MG63 (cell line): ENCODE measurements at regions not wholly inside any gene's neighbourhood (a gene's known extent, or its start where the extent isn't known, plus 50 kb on each side); places are given as distances from the start of the nearest gene placed in this dataset.
A peak's percentile ranks its signal among the peaks of the same experiment; 100 is the strongest.
"Not testable (repeated sequence)": the region's sequence is repeated elsewhere in the genome, so short reads cannot be mapped to it uniquely, and the experiment has no call there.

Source experiments
- DNase-seq: peaks from one replicate; pipeline ENCODE4 v3.0.0-alpha.2; 2020
- H3K27me3 ChIP-seq: fragments of 250-450 bp; sonication (Bioruptor Pico); 2 replicates; pipeline ENCODE4 v1.5.1; 2020; ENCODE audit warnings: mild to moderate bottlenecking, moderate library complexity
- H3K36me3 ChIP-seq: fragments of 250-450 bp; sonication (Bioruptor Pico); 2 replicates; pipeline ENCODE4 v1.5.1; 2020; ENCODE audit warnings: mild to moderate bottlenecking, moderate library complexity
- H3K4me3 ChIP-seq: fragments of 250-450 bp; sonication (Bioruptor Pico); 2 replicates; pipeline ENCODE4 v1.5.1; 2020; ENCODE audit warnings: mild to moderate bottlenecking, moderate library complexity
- H3K9me3 ChIP-seq: fragments of 250-450 bp; sonication (Bioruptor Pico); 2 replicates; pipeline ENCODE4 v1.5.1; 2020; ENCODE audit warnings: mild to moderate bottlenecking, moderate library complexity

DNA sequence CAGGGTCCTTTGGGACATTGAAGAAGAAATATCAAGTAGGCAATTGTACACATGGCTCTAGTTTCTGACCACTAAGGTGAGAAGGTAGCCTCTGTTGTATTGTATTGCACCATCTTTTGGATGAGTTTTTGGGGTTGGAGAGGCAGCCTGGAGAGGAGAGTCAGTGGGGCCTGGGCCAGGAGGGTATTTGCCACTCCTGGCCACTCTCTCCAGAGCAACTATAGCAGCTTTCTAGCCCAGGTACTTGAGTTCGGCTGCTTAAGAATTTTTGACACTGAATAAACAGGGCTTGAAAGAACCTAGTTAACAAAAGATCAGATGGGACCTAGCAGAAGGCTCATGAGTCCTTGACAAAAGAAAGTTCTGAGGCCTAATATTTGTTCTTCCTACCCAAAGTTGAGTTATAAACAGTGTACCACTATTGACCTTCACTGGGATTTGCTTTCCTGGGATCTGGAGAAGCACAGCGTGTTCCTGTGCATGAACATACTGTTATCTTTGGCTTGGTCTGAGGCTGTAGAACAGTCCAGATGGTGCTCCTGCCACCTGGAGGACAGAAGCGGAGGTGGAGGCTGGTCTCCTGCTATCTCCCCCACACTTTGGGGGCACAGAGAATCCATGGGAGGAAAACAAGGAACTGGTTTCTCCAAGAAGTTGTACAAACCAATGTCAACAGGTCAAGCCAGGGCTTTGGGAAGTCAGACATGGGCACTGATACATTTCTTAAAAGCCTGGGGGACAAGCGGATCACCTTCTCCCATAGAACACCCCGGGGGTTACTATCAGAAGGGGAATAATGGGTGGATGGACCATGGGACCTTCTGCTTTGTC lies 110.4 kb upstream of the LIFR start:
- H3K36me3 ChIP-seq = no peaks in the 10 kb centered on the region
- no peaks in the 10 kb centered on the region for H3K9me3 ChIP-seq
- DNase-seq = peak; percentile 8
- no peak overlapping the region for H3K4me3 ChIP-seq
- H3K27me3 ChIP-seq = no peaks in the 10 kb centered on the region

DNA sequence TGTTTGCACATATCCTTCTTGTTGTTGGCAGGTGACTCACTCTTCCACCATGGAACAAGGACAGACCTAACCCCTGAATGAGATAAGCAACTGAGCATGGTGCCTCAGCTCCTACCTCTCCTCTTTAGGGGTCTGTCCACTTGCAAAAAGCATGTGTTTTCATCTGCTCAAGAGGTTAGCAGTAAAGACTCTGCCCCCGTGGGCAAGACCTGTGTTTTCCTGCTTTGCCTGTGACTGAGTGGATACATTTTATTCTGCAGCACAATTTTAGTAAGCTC lies 111.0 kb upstream of the LIFR start:
- Histone ChIP-seq H3K4me3 (no peak overlapping the region), H3K36me3 (no peaks in the 10 kb centered on the region), H3K27me3 (no peaks in the 10 kb centered on the region), H3K9me3 (no peaks in the 10 kb centered on the region)
- DNase-seq = no peak

DNA sequence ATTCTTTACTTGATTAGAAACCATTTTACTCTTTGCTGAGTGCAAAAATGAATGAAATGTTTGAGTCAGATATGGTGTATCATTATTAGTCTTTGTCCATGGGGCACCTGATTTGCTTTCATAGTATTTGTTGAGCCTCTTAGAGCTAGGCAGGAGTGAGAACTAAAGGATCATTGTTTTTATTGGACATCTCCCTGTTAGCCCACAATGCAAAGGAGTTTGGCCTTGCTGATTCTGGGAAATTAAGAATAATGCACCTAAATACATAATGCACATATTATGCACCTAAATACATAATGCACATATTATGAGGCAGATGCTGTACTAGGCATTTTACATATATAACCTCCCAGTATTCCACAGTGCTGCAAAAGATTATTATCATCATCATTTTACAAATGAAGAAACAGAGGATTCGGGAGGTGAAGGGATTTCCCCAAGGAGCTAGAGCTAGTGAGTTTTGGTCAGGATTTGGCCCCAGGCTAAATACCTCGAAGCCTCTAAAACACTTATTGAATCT lies 113.0 kb upstream of the LIFR start:
- Histone ChIP-seq H3K9me3 (no peaks in the 10 kb centered on the region), H3K4me3 (no peak overlapping the region), H3K36me3 (no peaks in the 10 kb centered on the region), H3K27me3 (no peaks in the 10 kb centered on the region)
- no peak for DNase-seq

DNA sequence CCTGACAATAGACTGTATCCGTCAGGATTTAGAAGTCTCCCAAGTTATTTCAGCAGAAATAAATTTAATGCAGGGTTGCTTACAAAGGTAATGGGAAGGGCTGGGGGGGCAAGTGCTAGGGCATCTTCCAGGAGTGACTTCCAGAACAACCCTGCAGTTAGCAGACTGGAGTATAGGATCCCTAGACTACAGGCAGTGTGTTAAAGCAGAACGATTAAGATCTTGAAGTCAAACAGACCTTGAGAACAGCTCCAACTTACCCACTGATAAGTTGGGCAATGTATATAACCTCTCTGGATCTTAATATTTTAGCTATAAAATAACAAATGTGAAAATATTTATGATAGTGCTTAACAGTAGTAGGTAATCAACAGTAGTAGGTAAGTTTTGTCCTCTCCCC lies 113.6 kb upstream of the LIFR start:
- DNase-seq = no peak
- Histone ChIP-seq H3K36me3 (no peaks in the 10 kb centered on the region), H3K4me3 (no peak overlapping the region), H3K9me3 (no peaks in the 10 kb centered on the region), H3K27me3 (no peaks in the 10 kb centered on the region)

DNA sequence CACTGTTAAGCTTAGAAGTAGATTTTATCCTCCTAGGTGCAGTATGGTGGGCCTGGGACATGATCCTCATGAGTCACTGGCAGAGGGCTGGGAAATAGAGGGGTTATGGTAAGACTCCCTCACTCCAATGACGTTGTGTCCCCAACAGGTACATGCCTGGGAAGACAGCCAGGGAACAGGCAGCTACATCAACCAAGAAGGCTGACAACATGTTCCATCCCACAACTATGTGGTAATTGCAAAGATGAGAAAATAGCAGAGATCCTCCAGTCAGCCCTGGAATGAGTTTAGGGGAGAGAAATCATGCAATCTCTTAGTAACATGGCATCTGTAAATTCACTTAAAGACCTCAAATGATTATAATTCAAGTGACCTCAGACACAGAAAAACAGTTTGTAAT lies 114.4 kb upstream of the LIFR start:
- DNase-seq = no peak
- Histone ChIP-seq H3K4me3 (no peak overlapping the region), H3K9me3 (no peaks in the 10 kb centered on the region), H3K27me3 (no peaks in the 10 kb centered on the region), H3K36me3 (no peaks in the 10 kb centered on the region)

DNA sequence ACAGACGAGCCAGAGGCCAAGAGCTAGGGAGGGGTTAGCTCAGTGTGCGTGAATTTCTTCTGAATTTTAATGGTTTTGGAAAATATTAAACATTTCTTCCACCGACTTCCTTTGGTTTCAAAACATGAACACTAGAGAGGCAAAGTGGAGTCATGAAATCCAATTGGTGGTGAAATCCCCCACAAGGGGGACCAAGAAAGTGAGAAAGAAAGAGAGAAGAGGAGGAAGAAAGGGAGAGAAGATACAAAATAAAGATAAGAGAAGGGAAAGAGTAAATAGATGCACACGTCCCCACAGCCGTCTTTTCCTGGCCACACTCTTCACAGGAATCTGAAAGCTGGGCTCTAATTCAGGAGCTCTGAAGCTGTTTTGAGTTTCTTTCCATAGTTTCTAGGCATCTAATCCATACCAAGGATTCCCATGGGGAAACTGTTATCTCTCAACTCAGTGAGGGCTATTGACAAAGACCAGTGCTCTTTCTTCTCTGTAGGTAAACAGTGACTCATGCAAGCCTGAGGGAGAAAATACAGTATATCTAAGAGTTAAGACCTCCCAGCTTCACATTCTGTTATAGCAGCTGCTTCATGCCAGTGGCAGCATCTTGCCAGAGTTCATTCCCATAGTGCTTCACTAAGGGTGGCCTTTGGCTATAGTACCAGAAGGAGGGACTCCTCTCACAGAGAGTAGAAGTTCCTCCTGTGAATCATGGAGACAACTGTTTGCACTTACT lies 115.8 kb upstream of the LIFR start:
- no peak for DNase-seq
- Histone ChIP-seq H3K27me3 (no peaks in the 10 kb centered on the region), H3K4me3 (no peak overlapping the region), H3K9me3 (no peaks in the 10 kb centered on the region), H3K36me3 (no peaks in the 10 kb centered on the region)

DNA sequence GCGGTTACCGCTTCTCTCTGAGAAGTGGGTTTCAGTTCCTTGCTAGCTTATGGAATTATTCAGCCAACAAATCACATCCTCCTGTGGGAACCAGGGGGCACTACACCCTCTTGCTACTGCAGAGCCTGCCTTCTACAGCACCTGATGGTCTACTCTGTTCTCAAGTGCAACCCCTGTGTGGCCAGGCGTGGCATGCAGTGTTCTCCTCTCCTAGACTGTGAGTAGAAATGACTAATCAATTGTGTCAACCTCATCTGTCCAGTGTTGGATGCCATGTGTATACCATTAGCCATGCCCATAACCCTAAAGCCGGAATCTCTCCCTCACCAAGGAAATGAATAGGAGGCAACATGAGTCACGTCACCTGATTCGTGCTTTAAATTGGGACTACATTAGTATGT lies 117.2 kb upstream of the LIFR start:
- Histone ChIP-seq H3K4me3 (no peak overlapping the region), H3K36me3 (no peaks in the 10 kb centered on the region), H3K9me3 (no peaks in the 10 kb centered on the region), H3K27me3 (no peaks in the 10 kb centered on the region)
- DNase-seq = no peak

DNA sequence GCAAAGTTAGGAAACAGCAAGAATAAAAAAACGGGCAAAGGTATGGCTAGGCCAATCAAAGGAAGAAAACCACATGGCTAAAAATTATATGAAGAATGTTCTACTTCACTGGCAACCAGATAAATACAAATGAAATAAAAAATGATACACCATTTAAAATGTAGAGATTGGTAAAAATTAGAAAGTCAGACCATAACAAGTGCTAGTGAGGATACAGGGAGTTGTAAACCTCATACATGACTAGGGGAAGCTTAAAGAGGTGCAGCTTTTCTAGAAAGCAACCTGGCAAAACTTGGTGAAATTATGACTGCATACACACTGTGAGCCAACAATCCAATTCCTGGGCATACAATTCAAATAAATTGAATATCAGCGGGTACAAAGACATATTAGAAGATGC lies 119.0 kb upstream of the LIFR start:
- no peak for DNase-seq
- Histone ChIP-seq H3K4me3 (no peak overlapping the region), H3K9me3 (no peaks in the 10 kb centered on the region), H3K27me3 (no peaks in the 10 kb centered on the region), H3K36me3 (no peaks in the 10 kb centered on the region)

DNA sequence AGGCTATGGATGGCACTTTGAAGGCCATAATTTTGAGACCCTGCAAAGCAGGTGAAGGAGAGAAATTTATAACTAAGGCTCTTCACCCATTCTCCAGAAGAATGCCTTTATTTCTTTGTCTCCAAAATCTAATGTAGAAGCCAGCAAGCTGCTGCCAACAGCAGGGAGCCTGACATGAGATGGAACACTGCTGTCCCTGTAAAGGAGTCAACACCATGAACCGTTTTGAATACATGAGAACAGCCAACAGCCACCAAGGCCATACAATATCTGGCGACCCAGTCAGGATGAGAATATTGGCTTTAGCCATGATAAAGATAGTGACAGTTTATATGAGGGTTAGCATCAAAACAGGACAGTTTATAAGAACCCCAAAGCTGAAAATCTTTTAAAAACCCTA lies 121.2 kb upstream of the LIFR start:
- no peaks in the 10 kb centered on the region for H3K9me3 ChIP-seq
- no peaks in the 10 kb centered on the region for H3K27me3 ChIP-seq
- no peaks in the 10 kb centered on the region for H3K36me3 ChIP-seq
- DNase-seq = no peak
- H3K4me3 ChIP-seq = no peak overlapping the region

DNA sequence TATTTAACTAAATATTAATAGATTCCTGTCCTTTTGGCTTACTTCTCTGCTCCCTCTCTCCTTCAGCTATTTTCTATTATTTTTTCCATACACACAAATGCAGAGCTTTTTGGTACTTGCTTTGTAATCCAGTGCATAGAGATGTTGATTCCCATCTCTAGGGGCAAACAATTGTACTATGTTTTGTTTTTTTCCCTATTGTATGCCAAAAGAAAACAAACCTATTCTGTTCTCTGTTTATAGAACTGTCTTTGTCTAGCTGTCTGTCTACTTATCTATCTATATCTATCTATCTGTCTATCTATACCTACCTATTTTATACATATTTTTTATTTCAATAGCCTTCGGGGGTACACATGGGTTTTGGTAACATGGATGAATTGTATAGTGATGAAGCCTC lies 121.6 kb upstream of the LIFR start:
- no peaks in the 10 kb centered on the region for H3K9me3 ChIP-seq
- no peaks in the 10 kb centered on the region for H3K27me3 ChIP-seq
- no peaks in the 10 kb centered on the region for H3K36me3 ChIP-seq
- H3K4me3 ChIP-seq = no peak overlapping the region
- no peak for DNase-seq

DNA sequence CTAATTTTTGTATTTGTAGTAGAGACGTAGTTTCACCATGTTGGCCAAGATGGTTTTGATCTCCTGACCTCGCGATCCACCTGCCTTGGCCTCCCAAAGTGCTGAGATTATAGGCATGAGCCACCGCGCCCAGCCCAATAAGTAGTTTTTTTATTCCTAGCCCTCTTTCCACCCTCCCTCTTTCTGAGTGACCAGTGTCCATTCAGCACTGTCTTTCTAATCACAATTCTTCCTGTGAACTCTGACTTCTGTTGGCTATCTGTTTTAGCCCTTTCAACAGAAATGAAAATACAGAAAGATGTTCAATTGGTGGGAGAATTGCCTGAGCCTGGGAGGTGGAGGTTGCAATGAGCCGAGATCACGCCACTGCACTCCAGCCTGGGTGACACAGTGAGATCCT lies 122.3 kb upstream of the LIFR start:
- not testable (repeated sequence) for H3K27me3 ChIP-seq, H3K9me3 ChIP-seq, H3K4me3 ChIP-seq, H3K36me3 ChIP-seq, DNase-seq

DNA sequence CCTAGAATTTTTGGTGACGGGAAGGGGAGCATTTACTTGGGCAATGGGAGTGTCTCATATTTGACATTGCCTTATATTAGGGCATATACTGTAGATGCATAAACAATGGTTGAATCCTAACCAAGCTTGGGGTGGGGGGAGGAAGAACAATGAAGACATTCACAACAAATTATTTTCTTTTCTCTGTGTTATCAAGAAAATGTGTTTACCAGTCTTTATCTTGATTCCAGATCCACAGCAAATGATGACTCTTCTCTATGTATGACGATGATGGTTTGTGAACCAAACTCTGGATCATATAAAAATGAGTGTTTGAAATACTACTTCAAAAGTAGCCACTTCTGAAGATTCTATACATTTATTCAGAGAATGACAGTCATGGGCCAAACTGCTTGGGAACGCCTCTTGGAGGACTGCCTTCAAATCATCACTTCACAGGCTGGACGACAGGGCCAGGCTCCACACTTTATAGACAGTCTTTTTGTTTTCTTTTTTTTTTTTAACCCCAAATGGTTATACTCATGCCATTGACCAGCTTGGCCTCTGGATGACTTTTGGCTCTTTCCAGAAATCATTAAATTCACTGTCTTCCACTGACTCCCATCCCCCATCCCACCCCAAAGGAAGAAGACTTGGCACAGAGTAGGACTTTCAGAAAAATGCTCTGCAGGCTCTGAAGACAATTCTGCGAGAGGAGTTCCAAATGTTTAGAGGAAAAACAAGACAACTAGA lies 123.8 kb upstream of the LIFR start:
- no peaks in the 10 kb centered on the region for H3K36me3 ChIP-seq
- no peak for DNase-seq
- no peaks in the 10 kb centered on the region for H3K27me3 ChIP-seq
- no peaks in the 10 kb centered on the region for H3K9me3 ChIP-seq
- no peak overlapping the region for H3K4me3 ChIP-seq

DNA sequence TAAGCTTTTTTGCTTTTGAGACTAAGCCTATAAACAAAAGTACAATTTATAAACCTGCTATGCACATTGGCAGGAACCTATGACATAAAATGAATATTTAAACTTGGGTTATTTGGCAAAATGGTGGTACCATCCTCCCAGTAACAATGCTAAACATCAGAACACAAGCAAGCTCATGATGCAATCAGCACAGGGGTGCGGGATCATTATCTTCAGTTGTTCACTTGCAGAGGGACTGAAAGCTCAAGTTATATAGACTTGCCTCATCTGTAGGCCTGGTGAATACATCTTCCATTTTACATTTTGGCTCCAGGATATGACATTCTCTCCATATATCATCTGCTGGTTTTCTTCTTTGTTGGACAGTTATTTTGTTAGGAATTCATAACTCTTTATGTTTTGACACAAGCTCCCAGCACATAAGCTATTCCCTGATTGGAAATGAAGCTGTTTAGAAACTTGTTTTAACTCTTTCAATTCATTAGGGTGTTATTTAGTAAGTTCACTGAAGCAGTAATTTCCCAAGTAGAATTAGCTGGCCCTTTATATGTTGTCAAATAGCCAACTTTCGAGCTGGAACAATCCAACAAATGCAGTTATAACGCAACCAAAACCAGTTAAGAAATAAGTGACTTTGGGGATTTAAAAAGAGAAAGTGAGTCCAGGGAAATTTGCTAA lies 124.7 kb upstream of the LIFR start:
- Histone ChIP-seq H3K27me3 (no peaks in the 10 kb centered on the region), H3K4me3 (no peak overlapping the region), H3K9me3 (no peaks in the 10 kb centered on the region), H3K36me3 (no peaks in the 10 kb centered on the region)
- no peak for DNase-seq

DNA sequence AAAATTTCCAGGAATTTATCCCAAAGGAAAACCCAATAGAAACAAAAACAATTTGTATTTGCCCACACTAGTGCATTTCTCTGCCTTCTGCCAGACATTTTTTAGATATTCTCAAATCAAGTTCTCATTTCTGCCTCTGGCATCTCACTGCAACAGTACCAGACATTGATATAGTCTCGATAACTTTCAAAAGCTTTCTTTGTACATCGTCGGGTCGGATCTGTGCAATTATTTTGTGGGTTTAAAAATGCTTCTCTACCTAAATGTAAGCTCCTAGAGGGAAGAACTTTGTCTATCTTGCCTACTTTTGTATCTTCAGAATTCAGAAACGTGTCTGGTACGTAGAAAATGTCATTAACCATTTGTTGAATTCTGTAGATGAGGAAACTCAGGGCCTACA lies 125.5 kb upstream of the LIFR start:
- H3K4me3 ChIP-seq = no peak overlapping the region
- no peaks in the 10 kb centered on the region for H3K9me3 ChIP-seq

DNA sequence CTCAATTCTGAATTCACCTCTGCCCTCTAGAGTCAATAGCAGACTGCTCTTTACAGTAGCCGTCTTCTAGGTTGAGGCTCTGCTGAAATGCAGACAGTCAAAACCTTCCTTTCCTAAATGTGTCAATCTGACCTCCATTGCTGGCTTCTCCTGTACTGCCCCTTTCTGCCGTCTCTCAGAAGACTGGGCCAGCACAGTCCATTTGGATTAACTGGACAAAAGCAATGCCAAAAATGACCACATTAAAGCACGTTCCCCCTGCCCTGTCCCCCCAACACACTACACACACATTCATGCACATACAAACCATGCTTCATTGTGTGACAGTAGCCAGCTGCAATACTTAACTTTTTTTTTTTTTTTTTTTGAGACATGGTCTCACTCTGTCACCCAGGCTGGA lies 130.2 kb upstream of the LIFR start:
- no peak for DNase-seq
- Histone ChIP-seq H3K36me3 (no peaks in the 10 kb centered on the region), H3K9me3 (no peaks in the 10 kb centered on the region), H3K4me3 (no peak overlapping the region), H3K27me3 (no peaks in the 10 kb centered on the region)

More for the DNA sequence above, 125.5 kb upstream of the LIFR start:
- no peaks in the 10 kb centered on the region for H3K36me3 ChIP-seq
- no peaks in the 10 kb centered on the region for H3K27me3 ChIP-seq
- no peak for DNase-seq

DNA sequence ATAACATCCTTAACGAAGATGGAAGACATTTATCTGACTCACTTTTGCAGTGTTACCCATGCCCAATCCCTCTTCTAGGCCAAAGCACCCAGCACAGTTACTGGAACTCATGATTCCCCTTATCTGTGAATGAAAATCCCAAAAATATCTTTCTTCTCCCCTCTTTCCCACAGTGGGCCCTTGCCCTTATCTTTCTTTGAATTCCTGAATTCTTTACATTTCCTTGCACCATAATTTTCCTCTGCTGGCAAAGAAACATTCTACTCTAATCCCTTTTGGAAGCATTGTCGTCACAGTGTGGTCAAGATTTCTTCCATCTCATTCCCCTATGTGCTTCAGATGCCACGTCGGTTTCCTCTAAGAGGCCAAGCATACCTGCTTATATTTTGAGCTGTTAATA lies 135.9 kb upstream of the LIFR start:
- no peak for DNase-seq
- no peak overlapping the region for H3K4me3 ChIP-seq
- no peaks in the 10 kb centered on the region for H3K9me3 ChIP-seq
- H3K27me3 ChIP-seq = no peaks in the 10 kb centered on the region
- H3K36me3 ChIP-seq = no peaks in the 10 kb centered on the region
